Loucy (cell line): ENCODE measurements at regions not wholly inside any gene's neighbourhood (a gene's known extent, or its start where the extent isn't known, plus 50 kb on each side); places are given as distances from the start of the nearest gene placed in this dataset.

ENCODE experiments used
- H2AFZ ChIP-seq: fragments of 200-600 bp; sonication (generic); 2 replicates; pipeline ENCODE4 v1.6.0; 2016; ENCODE audit warnings: antibody characterized with exemption, mild to moderate bottlenecking, low read length, moderate library complexity
- H3F3A ChIP-seq: fragments of 200-600 bp; 2 replicates; pipeline ENCODE4 v1.6.0; 2016; ENCODE audit warnings: antibody characterized with exemption, low read depth, mild to moderate bottlenecking
- H3K27me3 ChIP-seq: fragments of 200-600 bp; sonication (generic); 2 replicates; pipeline ENCODE4 v1.6.1; 2014; ENCODE audit warnings: low read length, mild to moderate bottlenecking; ENCODE audit not compliant: insufficient read depth, poor library complexity, severe bottlenecking
- H3K36me3 ChIP-seq: fragments of 200-600 bp; sonication (generic); 2 replicates; pipeline ENCODE4 v1.6.1; 2016; ENCODE audit warnings: low read length; ENCODE audit not compliant: insufficient read depth
- H3K4me1 ChIP-seq: fragments of 200-600 bp; sonication (generic); 2 replicates; pipeline ENCODE4 v1.5.1; 2014; ENCODE audit warnings: low read length, mild to moderate bottlenecking; ENCODE audit not compliant: insufficient read depth, poor library complexity, severe bottlenecking
- H3K4me2 ChIP-seq: fragments of 200-600 bp; sonication (generic); 2 replicates; pipeline ENCODE4 v1.6.0; 2014; ENCODE audit warnings: antibody characterized with exemption, low read length, low read depth, mild to moderate bottlenecking; ENCODE audit not compliant: poor library complexity, severe bottlenecking
- H3K4me3 ChIP-seq: fragments of 200-600 bp; sonication (generic); 2 replicates; pipeline ENCODE4 v1.5.1; 2014; ENCODE audit warnings: low read length, mild to moderate bottlenecking, mixed read lengths; ENCODE audit not compliant: poor library complexity, severe bottlenecking
- H3K79me2 ChIP-seq: fragments of 200-600 bp; sonication (generic); 2 replicates; pipeline ENCODE4 v1.6.1; 2014; ENCODE audit warnings: low read length; ENCODE audit not compliant: insufficient read depth
- H3K9ac ChIP-seq: fragments of 200-600 bp; sonication (generic); 2 replicates; pipeline ENCODE4 v1.6.0; 2014; ENCODE audit warnings: mild to moderate bottlenecking, low read depth, low read length, moderate library complexity; ENCODE audit not compliant: poor library complexity, severe bottlenecking
- H3K9me2 ChIP-seq: fragments of 200-600 bp; sonication (generic); replicated peaks from 2 replicates; pipeline ENCODE4 v1.6.1; 2016; ENCODE audit warnings: low read depth, low read length, mixed read lengths
- H3K9me3 ChIP-seq: fragments of 200-600 bp; sonication (generic); 2 replicates; pipeline ENCODE4 v1.6.1; 2014; ENCODE audit warnings: mild to moderate bottlenecking, antibody characterized with exemption, low read length, low read depth; ENCODE audit not compliant: insufficient read depth
- H4K20me1 ChIP-seq: fragments of 200-600 bp; sonication (generic); 2 replicates; pipeline ENCODE4 v1.6.0; 2014; ENCODE audit warnings: antibody characterized with exemption, low read length, mild to moderate bottlenecking; ENCODE audit not compliant: insufficient read depth, poor library complexity, severe bottlenecking
- CTCF ChIP-seq: fragments of 200-600 bp; sonication (generic); conservative IDR thresholded peaks from 2 replicates; pipeline ENCODE4 v1.5.1; 2014; ENCODE audit warnings: mild to moderate bottlenecking, antibody characterized with exemption, low read length
- EZH2phosphoT487 ChIP-seq: fragments of 200-600 bp; IDR thresholded peaks from 2 replicates; pipeline ENCODE4 v1.6.1; 2018; ENCODE audit warnings: antibody characterized with exemption, mild to moderate bottlenecking, moderate library complexity, borderline replicate concordance

- Histone ChIP-seq H3K9me2 (no peaks in the 10 kb centered on the region), H3K4me2 (no peak overlapping the region), H3K4me1 (no peaks in the 10 kb centered on the region), H2AFZ (no peak overlapping the region), H3K9me3 (no peaks in the 10 kb centered on the region), H3F3A (no peaks in the 10 kb centered on the region), H3K79me2 (no peaks in the 10 kb centered on the region), H3K4me3 (no peak overlapping the region), H3K9ac (no peak overlapping the region), H3K27me3 (no peaks in the 10 kb centered on the region), H4K20me1 (no peaks in the 10 kb centered on the region), H3K36me3 (no peaks in the 10 kb centered on the region)
- TF ChIP-seq CTCF (no peak), EZH2phosphoT487 (no peak)
Measured at GRCh38 chr16:86046026-86046425, 147.1 kb downstream of the IRF8 start.

- no peak overlapping the region for H3K4me2 ChIP-seq
Measured at GRCh38 chr16:86046667-86047270, 147.8 kb downstream of the IRF8 start.

GRCh38 chr16:86048221-86048620 is 149.3 kb downstream of the IRF8 start:
- Histone ChIP-seq H3K9me2 (no peaks in the 10 kb centered on the region), H3F3A (no peaks in the 10 kb centered on the region), H3K36me3 (no peaks in the 10 kb centered on the region), H3K27me3 (no peaks in the 10 kb centered on the region), H2AFZ (no peak overlapping the region), H3K79me2 (no peaks in the 10 kb centered on the region), H4K20me1 (no peaks in the 10 kb centered on the region), H3K4me3 (no peak overlapping the region), H3K9me3 (no peaks in the 10 kb centered on the region), H3K4me2 (no peak overlapping the region), H3K4me1 (no peaks in the 10 kb centered on the region), H3K9ac (no peak overlapping the region)
- TF ChIP-seq EZH2phosphoT487 (no peak), CTCF (no peak)

More at GRCh38 chr16:86046667-86047270, 147.8 kb downstream of the IRF8 start:
- no peak overlapping the region for H2AFZ ChIP-seq
- no peaks in the 10 kb centered on the region for H3K27me3 ChIP-seq
- H3F3A ChIP-seq, result no peaks in the 10 kb centered on the region
- H3K4me1 ChIP-seq, result no peaks in the 10 kb centered on the region
- H3K9me2 ChIP-seq, result no peaks in the 10 kb centered on the region
- no peaks in the 10 kb centered on the region for H3K79me2 ChIP-seq
- H3K4me3 ChIP-seq, result no peak overlapping the region
- H4K20me1 ChIP-seq, result no peaks in the 10 kb centered on the region
- H3K9me3 ChIP-seq, result no peaks in the 10 kb centered on the region
- no peak overlapping the region for H3K9ac ChIP-seq
- no peak for TF ChIP-seq EZH2phosphoT487
- TF ChIP-seq CTCF, result no peak
- H3K36me3 ChIP-seq, result no peaks in the 10 kb centered on the region
